SW480 (cell line): ENCODE measurements at regions not wholly inside any gene's neighbourhood (a gene's known extent, or its start where the extent isn't known, plus 50 kb on each side); places are given as distances from the start of the nearest gene placed in this dataset.

ENCODE experiments used
- DNase-seq: peaks from one replicate; pipeline ENCODE4 v3.0.0-alpha.2; 2016; ENCODE audit warnings: low spot score

DNA sequence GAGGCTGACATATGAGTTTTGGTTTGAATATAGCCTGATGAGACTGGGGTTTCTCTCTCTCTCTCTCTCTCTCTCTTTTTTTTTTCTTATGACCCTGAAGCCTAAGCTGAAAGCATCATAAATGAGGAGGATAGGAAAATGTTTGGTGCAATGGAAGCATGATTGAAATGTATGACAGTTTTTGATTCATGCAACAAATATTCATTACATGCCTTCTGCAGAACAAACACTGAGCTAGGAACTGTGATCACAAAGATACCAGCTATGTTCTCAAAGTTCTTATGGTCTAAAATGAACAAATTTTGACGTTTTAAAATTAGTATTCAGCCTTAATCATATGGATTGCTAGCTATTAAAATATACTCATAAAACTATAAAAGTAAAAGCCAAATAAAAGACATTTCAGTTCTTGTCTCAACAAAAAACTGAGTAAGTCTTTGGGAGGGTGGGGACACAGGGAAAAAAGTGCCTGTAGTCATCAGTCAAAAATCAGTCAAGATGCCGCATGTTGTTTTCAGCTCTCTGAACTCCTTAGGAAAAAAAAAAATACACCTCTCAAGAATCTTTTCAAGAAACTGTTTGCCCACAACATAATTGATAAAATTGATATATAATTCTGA lies 57.2 kb downstream of the NKX6-1 start:
- DNase-seq: no peak

DNA sequence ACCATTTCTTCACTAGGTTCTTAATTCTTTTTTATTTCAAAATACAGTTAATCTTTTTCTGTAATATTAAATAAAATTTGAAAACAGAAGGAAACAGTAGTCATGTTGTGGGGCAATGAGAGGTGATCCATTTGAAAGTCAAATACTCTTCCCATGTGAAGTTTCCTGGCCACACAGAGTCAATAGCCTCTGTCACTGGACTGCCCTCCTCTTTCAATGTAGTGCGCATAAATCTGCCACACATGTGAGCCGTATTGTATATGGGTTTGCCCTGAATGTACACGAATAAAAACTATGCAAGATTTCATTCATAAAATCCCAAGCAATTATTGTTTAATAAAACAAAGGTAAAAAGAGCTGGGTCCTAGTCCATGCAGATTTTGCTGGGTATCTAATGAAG lies 59.1 kb downstream of the NKX6-1 start:
- no peak for DNase-seq

DNA sequence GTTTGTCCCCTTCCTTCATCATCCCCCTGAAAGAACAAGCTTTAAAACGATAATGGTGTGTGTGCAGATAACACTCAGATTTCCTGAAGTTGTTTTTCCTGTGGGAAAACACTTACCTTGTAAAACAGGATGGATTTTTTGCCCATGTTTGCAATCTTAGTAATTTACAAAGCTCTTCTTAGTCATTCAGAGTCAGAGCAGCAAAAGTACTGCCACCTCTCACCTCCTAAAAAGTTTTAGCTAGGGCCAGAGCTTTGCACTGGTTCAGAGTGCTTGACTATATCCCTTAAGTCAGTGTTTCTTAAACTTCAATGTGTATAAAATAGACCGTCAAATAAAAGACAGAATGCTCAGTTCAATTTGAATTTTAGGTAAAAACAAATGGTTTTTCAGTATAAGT lies 62.3 kb downstream of the NKX6-1 start:
- DNase-seq: no peak

GRCh38 chr4:84434344-84434743 lies 64.7 kb downstream of the NKX6-1 start:
- no peak for DNase-seq

GRCh38 chr4:84433633-84434222 lies 65.4 kb downstream of the NKX6-1 start:
- DNase-seq: no peak

- DNase-seq: no peak
Observed at GRCh38 chr4:84432713-84433112, 66.4 kb downstream of the NKX6-1 start.

DNA sequence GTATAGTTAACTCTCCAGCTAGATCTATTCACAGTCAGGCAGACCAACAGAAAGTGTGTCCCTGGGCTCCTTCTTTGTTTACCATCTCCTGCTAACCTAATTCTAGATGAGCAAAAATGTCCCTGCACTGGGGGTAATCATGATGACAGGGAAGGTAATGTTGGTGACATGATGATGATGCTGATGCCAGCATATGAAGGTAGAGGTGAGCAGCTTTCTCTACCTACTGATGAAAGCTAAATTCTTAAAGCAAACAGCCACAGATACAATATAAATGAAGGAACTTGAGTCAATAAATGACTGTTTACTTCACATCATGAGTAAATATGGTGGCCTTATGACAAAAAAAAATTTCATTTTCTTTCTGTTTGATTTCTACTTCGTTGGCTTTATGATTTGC lies 78.5 kb downstream of the NKX6-1 start:
- DNase-seq: no peak

- no peak for DNase-seq
Observed at GRCh38 chr4:84419201-84419600, 79.9 kb downstream of the NKX6-1 start.

GRCh38 chr4:84417997-84418709 lies 80.9 kb downstream of the NKX6-1 start:
- no peak for DNase-seq

DNA sequence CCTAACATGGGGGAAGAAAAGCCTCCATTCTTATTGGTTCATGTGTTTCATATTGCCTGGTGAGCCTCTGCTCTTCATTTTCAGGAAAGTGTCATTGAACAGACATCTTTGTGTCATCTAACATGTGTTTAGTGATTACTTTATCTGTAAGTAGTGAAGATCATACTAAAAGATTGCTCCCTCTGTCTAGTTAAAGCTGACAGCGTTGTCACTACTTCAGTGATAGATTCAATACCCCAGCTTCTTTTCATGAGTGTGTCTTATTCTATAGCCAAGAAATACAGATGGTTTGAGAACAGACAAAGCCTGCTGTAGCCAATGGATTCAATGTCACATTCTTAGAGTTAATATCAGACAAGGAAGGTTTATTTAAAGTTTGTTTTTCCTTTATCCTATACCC lies 85.1 kb downstream of the NKX6-1 start:
- no peak for DNase-seq

- DNase-seq: no peak
Observed at GRCh38 chr4:84413480-84413879, 85.6 kb downstream of the NKX6-1 start.

- DNase-seq: no peak
Observed at GRCh38 chr4:84412062-84412461, 87.0 kb downstream of the NKX6-1 start.

GRCh38 chr4:84407554-84408407 lies 91.3 kb downstream of the NKX6-1 start:
- no peak for DNase-seq

- peak; percentile 76 for DNase-seq
Observed at GRCh38 chr4:84403656-84404055, 95.4 kb downstream of the NKX6-1 start.

- DNase-seq: no peak
Observed at GRCh38 chr4:84401701-84402306, 97.3 kb downstream of the NKX6-1 start.

- DNase-seq: no peak
Observed at GRCh38 chr4:84394386-84394785, 104.7 kb downstream of the NKX6-1 start.

DNA sequence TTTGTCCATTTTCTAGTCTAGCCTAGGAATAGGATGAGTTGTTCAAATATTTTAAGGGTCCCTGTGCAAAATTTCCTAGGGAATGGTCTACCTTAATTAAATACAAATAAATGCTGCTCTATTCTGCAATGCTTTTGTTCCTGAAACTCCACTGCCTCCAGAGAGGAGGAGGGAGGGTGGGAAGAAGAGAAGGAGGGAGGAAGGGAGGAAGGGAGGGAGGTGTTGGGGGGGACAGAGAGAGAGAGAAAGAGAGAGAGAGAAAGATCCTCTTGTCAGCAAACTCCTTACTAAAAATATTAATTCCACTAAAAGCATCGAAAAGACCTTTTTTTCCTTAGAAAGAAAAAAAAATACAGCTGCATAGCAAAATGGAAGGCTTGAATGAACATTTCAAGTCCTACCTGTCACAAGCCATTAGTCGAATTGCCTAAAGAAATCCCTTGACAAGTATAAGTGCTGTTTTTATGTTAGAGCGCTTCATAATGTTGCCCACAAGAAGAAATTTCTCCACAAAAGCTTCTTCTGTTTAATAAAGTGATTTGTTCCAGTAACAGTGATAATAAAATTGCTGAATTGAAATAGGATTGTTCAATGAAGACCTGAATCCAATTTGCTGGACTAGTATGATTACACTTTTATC lies 106.0 kb downstream of the NKX6-1 start:
- DNase-seq: no peak

DNA sequence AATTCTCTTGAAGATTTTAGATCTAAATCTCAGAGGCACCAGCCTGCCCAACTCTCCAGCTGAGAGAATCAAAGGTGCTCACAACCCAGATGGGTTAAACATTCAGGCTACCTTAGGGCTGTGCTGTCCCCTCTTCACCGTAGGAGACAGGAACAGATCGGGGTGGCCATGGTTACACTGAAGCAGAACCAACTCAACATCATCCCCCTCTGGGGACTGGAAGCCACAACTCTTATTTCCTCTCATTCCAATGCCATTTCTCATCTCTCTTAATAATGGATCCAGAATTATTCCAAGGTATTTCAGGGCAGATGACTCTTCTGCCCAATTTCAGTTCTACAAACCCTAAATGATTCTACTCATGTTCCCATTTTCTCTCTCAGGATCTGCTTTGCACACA lies 109.7 kb downstream of the NKX6-1 start:
- DNase-seq: no peak

DNA sequence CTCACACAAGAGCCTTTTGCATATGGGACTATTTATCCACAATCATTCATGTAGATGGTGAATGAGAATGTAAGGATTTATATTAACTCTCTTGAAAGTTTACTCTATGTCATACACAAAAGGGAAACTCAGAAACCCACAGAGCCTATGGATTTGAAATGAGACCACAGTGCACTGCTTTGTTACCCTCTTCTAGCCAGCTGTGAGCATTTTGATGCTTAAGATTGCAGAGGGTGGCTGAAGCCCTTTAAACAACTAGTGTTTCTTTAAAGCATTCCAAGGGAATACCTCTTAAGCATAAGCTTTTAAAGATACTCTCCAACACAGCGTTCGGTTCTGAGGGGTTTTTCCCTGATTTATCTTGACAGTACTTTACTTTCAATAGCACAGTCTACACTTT lies 113.9 kb downstream of the NKX6-1 start:
- no peak for DNase-seq

DNA sequence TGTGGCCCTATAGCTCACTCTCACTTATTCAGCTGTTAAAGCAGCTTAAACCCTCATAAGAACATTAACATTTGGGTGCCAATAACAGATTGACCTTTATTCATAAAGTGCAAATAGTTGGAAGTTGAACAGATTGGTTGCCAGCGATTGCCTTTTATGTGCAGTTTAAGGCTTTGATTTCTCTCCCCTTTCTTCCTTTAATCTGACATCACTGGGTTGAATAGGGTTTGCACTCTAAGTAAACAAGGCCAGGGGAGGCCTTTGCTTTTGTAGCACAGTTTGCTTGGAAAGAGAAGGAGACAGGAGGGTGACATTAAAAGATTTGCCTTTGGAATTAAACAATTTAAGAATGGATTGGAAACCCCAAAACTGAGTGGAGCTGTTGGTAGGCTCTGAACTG lies 114.3 kb downstream of the NKX6-1 start:
- no peak for DNase-seq

GRCh38 chr4:84381759-84382158 lies 117.3 kb downstream of the NKX6-1 start:
- no peak for DNase-seq
